Astrocyte (in vitro differentiated cells and primary cell): ENCODE measurements at regions not wholly inside any gene's neighbourhood (a gene's known extent, or its start where the extent isn't known, plus 50 kb on each side); places are given as distances from the start of the nearest gene placed in this dataset.

ENCODE experiments used
- CTCF ChIP-seq: IDR thresholded peaks from 2 replicates; pipeline ENCODE4 v1.5.1; 2011; ENCODE audit warnings: low read depth, mild to moderate bottlenecking, inconsistent platforms, low read length, moderate library complexity; ENCODE audit not compliant: insufficient read depth
- EZH2 ChIP-seq: IDR thresholded peaks from 2 replicates; pipeline ENCODE4 v1.6.1; 2012; ENCODE audit warnings: mild to moderate bottlenecking, low read length, inconsistent platforms; ENCODE audit not compliant: insufficient read depth

GRCh38 chr13:83162493-83162892 lies 719.8 kb downstream of the SLITRK1 start:
- no peak for TF ChIP-seq CTCF
- TF ChIP-seq EZH2: no peak
